H9 (cell line): ENCODE measurements at regions not wholly inside any gene's neighbourhood (a gene's known extent, or its start where the extent isn't known, plus 50 kb on each side); places are given as distances from the start of the nearest gene placed in this dataset.

Source experiments
- DNase-seq: peaks from one replicate; pipeline ENCODE4 v3.0.0-alpha.2; 2017
- H2AFZ ChIP-seq: one replicate; pipeline ENCODE4 v1.6.1; 2013; ENCODE audit warnings: mild to moderate bottlenecking, low read length, control low read depth, moderate library complexity
- H2AK5ac ChIP-seq: 2 replicates; pipeline ENCODE4 v1.6.1; 2013; ENCODE audit warnings: low read length, control low read depth, mixed read lengths; ENCODE audit not compliant: insufficient read length
- H2BK120ac ChIP-seq: one replicate; pipeline ENCODE4 v1.6.1; 2013; ENCODE audit warnings: low read depth, mild to moderate bottlenecking, low read length, control low read depth, inconsistent platforms; ENCODE audit not compliant: poor library complexity, severe bottlenecking
- H2BK12ac ChIP-seq: 2 replicates; pipeline ENCODE4 v1.6.1; 2013; ENCODE audit warnings: low read length, control low read depth, mixed read lengths, low read depth; ENCODE audit not compliant: insufficient read length
- H2BK15ac ChIP-seq: 2 replicates; pipeline ENCODE4 v1.6.1; 2013; ENCODE audit warnings: low read depth, low read length, control low read depth
- H2BK20ac ChIP-seq: one replicate; pipeline ENCODE4 v1.6.1; 2013; ENCODE audit warnings: low read depth, mild to moderate bottlenecking, low read length, control low read depth, inconsistent platforms; ENCODE audit not compliant: poor library complexity, severe bottlenecking
- H2BK5ac ChIP-seq: 2 replicates; pipeline ENCODE4 v1.6.1; 2013; ENCODE audit warnings: low read length, control low read depth, mixed read lengths; ENCODE audit not compliant: insufficient read length
- H3K14ac ChIP-seq: 2 replicates; pipeline ENCODE4 v1.6.1; 2013; ENCODE audit warnings: low read length, control low read depth; ENCODE audit not compliant: insufficient read depth
- H3K18ac ChIP-seq: 2 replicates; pipeline ENCODE4 v1.6.1; 2013; ENCODE audit warnings: low read depth, mild to moderate bottlenecking, mixed read lengths, low read length, control low read depth; ENCODE audit not compliant: insufficient read length
- H3K23ac ChIP-seq: 2 replicates; pipeline ENCODE4 v1.6.1; 2013; ENCODE audit warnings: low read length, control low read depth, mixed read lengths, low read depth; ENCODE audit not compliant: insufficient read length
- H3K23me2 ChIP-seq: 2 replicates; pipeline ENCODE4 v1.6.1; 2013; ENCODE audit warnings: low read depth, mild to moderate bottlenecking, mixed read lengths, low read length, control low read depth; ENCODE audit not compliant: insufficient read length, poor library complexity, severe bottlenecking
- H3K27ac ChIP-seq: 2 replicates; pipeline ENCODE4 v1.5.1; 2013; ENCODE audit warnings: low read length, control low read depth, mixed read lengths, low read depth; ENCODE audit not compliant: insufficient read length
- H3K27me3 ChIP-seq: 2 replicates; pipeline ENCODE4 v1.6.1; 2013; ENCODE audit warnings: low read length, control low read depth, inconsistent platforms; ENCODE audit not compliant: insufficient read depth
- H3K4ac ChIP-seq: 2 replicates; pipeline ENCODE4 v1.6.1; 2013; ENCODE audit warnings: low read depth, mild to moderate bottlenecking, control low read depth, inconsistent platforms, low read length, moderate library complexity
- H3K4me1 ChIP-seq: 2 replicates; pipeline ENCODE4 v1.6.1; 2013; ENCODE audit warnings: low read length, control low read depth, inconsistent platforms; ENCODE audit not compliant: insufficient read depth
- H3K4me2 ChIP-seq: 2 replicates; pipeline ENCODE4 v1.6.1; 2013; ENCODE audit warnings: low read length, control low read depth, mixed read lengths; ENCODE audit not compliant: insufficient read length, insufficient read depth
- H3K56ac ChIP-seq: 2 replicates; pipeline ENCODE4 v1.6.1; 2013; ENCODE audit warnings: low read depth, mild to moderate bottlenecking, mixed read lengths, low read length, control low read depth; ENCODE audit not compliant: insufficient read length
- H3K79me1 ChIP-seq: 2 replicates; pipeline ENCODE4 v1.6.1; 2013; ENCODE audit warnings: low read depth, mild to moderate bottlenecking, moderate library complexity, low read length, control low read depth, inconsistent platforms; ENCODE audit not compliant: insufficient read depth, poor library complexity, severe bottlenecking
- H3K79me2 ChIP-seq: 2 replicates; pipeline ENCODE4 v1.6.1; 2013; ENCODE audit warnings: low read length, control low read depth, inconsistent platforms; ENCODE audit not compliant: insufficient read depth
- H3K9ac ChIP-seq: 2 replicates; pipeline ENCODE4 v1.6.1; 2013; ENCODE audit warnings: low read length, control low read depth, mixed read lengths; ENCODE audit not compliant: insufficient read length; ENCODE audit errors: extremely low read depth
- H3K9me3 ChIP-seq: one replicate; pipeline ENCODE4 v1.6.1; 2013; ENCODE audit warnings: low read depth, low read length, inconsistent platforms; ENCODE audit not compliant: control insufficient read depth
- H3T11ph ChIP-seq: one replicate; pipeline ENCODE4 v1.6.1; 2013; ENCODE audit warnings: mild to moderate bottlenecking, low read length, control low read depth, inconsistent platforms
- H4K20me1 ChIP-seq: one replicate; pipeline ENCODE4 v1.6.1; 2013; ENCODE audit not compliant: control insufficient read depth, insufficient read length, insufficient read depth
- H4K5ac ChIP-seq: 2 replicates; pipeline ENCODE4 v1.6.1; 2013; ENCODE audit warnings: low read depth, mild to moderate bottlenecking, mixed read lengths, low read length, control low read depth; ENCODE audit not compliant: insufficient read length
- H4K8ac ChIP-seq: replicated peaks from 2 replicates; pipeline ENCODE4 v1.6.1; 2013; ENCODE audit warnings: low read length, control low read depth, mixed read lengths, low read depth; ENCODE audit not compliant: insufficient read length
- H4K91ac ChIP-seq: 2 replicates; pipeline ENCODE4 v1.6.1; 2013; ENCODE audit warnings: low read depth, mild to moderate bottlenecking, moderate library complexity, mixed read lengths, low read length, control low read depth; ENCODE audit not compliant: insufficient read length
- H3K27ac Mint-ChIP-seq, 3 experiments: 2 replicates in 2 of 3; 3 replicates in 1 of 3; pipeline ENCODE4 v1.8.0; 2020 to 2021; ENCODE audit warnings: mixed read lengths in 3 of 3, mild to moderate bottlenecking in 1 of 3, moderate library complexity in 1 of 3
- H3K27me3 Mint-ChIP-seq: 2 replicates; pipeline ENCODE4 v1.8.0; 2021; ENCODE audit warnings: low read depth, mild to moderate bottlenecking, moderate library complexity, mixed read lengths
- H3K36me3 Mint-ChIP-seq, 3 experiments: 2 replicates in 2 of 3; 3 replicates in 1 of 3; pipeline ENCODE4 v1.8.0; 2020 to 2021; ENCODE audit warnings: low read depth in 3 of 3, mixed read lengths in 3 of 3; ENCODE audit not compliant: insufficient read depth in 1 of 3
- H3K4me1 Mint-ChIP-seq, 2 experiments: 2 replicates each; pipeline ENCODE4 v1.8.0; 2020; ENCODE audit warnings: mixed read lengths in 2 of 2
- H3K4me3 Mint-ChIP-seq, 2 experiments: 2 replicates in 1 of 2; 3 replicates in 1 of 2; pipeline ENCODE4 v1.8.0; 2020 to 2021; ENCODE audit warnings: mild to moderate bottlenecking in 2 of 2, mixed read lengths in 2 of 2, moderate library complexity in 1 of 2
- H3K9me3 Mint-ChIP-seq, 2 experiments: 2 replicates in 1 of 2; 3 replicates in 1 of 2; pipeline ENCODE4 v1.8.0; 2020; ENCODE audit warnings: mild to moderate bottlenecking in 2 of 2, mixed read lengths in 2 of 2, moderate library complexity in 1 of 2
- WGBS: extraction: QIAGEN DNeasy Blood & Tissue Kit; methylation state at CpG from one replicate; pipeline ENCODE4 v1.1.7; 2013; ENCODE audit warnings: missing lambda C conversion rate, low lambda C conversion rate, mixed read lengths; ENCODE audit not compliant: insufficient read length; ENCODE audit errors: extremely low coverage; 5-methylcytosine and 5-hydroxymethylcytosine counted together
- TF ChIP-seq, protein P1 (sequence below): fragments of 200-600 bp; sonication (generic); conservative IDR thresholded peaks from 3 replicates; pipeline ENCODE4 v1.8.0; 2021; ENCODE audit warnings: antibody characterized with exemption, mild to moderate bottlenecking

DNA sequence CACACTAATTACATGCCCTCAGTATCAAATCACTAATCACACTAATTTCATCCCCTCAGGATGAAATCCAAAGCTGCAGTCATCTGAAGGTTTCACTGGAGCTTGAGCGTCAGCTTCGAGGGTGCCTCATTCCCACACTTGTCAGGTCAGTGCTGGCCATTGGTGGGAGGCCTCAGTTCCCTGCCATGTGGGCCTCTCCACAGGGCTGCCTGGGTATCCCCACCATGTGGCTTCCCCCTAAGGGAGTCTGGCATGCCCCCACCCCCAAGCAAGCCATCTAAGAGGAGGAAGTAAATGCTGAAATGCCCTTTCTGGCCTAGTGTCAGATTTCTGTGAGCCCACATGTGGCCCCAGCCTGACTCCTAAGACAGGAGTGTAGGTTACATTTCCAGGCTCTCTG, 78.6 kb upstream of the CDH5 start:
- no peak overlapping the region for H3K27ac Mint-ChIP-seq

More for the DNA sequence above, 78.6 kb upstream of the CDH5 start:
- no peak overlapping the region for H2AFZ ChIP-seq
- Mint-ChIP-seq H3K27me3 (peaks cover 11% of the 10 kb centered on the region), H3K9me3 (no peaks in the 10 kb centered on the region), H3K36me3 (no peaks in the 10 kb centered on the region), H3K4me3 (no peak overlapping the region), H3K4me1 (no peaks in the 10 kb centered on the region)
- H3K23me2 ChIP-seq, result no peaks in the 10 kb centered on the region
- H3K79me1 ChIP-seq, result no peaks in the 10 kb centered on the region
- no peaks in the 10 kb centered on the region for H3K9me3 ChIP-seq
- H3T11ph ChIP-seq, result no peak overlapping the region
- H3K14ac ChIP-seq, result no peak overlapping the region
- peaks cover 3% of the 10 kb centered on the region for H4K20me1 ChIP-seq
- no peak overlapping the region for H3K9ac ChIP-seq
- no peak overlapping the region for H3K23ac ChIP-seq
- no peak overlapping the region for H4K8ac ChIP-seq
- no peak overlapping the region for H4K91ac ChIP-seq
- H3K4ac ChIP-seq, result no peak overlapping the region
- H4K5ac ChIP-seq, result no peak overlapping the region
- H3K18ac ChIP-seq, result no peak overlapping the region
- no peak overlapping the region for H2AK5ac ChIP-seq
- no peak overlapping the region for H3K4me2 ChIP-seq
- no peak overlapping the region for H3K56ac ChIP-seq
- H3K27ac ChIP-seq, result no peak overlapping the region
- TF ChIP-seq, protein P1, sequence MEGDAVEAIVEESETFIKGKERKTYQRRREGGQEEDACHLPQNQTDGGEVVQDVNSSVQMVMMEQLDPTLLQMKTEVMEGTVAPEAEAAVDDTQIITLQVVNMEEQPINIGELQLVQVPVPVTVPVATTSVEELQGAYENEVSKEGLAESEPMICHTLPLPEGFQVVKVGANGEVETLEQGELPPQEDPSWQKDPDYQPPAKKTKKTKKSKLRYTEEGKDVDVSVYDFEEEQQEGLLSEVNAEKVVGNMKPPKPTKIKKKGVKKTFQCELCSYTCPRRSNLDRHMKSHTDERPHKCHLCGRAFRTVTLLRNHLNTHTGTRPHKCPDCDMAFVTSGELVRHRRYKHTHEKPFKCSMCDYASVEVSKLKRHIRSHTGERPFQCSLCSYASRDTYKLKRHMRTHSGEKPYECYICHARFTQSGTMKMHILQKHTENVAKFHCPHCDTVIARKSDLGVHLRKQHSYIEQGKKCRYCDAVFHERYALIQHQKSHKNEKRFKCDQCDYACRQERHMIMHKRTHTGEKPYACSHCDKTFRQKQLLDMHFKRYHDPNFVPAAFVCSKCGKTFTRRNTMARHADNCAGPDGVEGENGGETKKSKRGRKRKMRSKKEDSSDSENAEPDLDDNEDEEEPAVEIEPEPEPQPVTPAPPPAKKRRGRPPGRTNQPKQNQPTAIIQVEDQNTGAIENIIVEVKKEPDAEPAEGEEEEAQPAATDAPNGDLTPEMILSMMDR, result no peak
- peak; percentile 16 for DNase-seq
- no peaks in the 10 kb centered on the region for H3K79me2 ChIP-seq
- no peak overlapping the region for H2BK20ac ChIP-seq
- no peak overlapping the region for H2BK120ac ChIP-seq
- H3K27me3 ChIP-seq, result no peaks in the 10 kb centered on the region
- no peak overlapping the region for H2BK5ac ChIP-seq
- H3K4me1 ChIP-seq, result no peaks in the 10 kb centered on the region
- no CpG with 5 or more reads among the region's 2 CpGs for WGBS
- no peak overlapping the region for H2BK12ac ChIP-seq
- H2BK15ac ChIP-seq, result no peak overlapping the region
